ENCODE measurements at regions not wholly inside any gene's neighbourhood (a gene's known extent, or its start where the extent isn't known, plus 50 kb on each side); places are given as distances from the start of the nearest gene placed in this dataset.

GRCh38 chr13:44084146-44084545 is 204.4 kb downstream of the LACC1 start:
- TF ChIP-seq CTCF (IDR thresholded peaks at IDR 0.05 in 4 of 5, conservative IDR thresholded peaks at IDR 0.05 in 1 of 5) (no peak), POLR2A (IDR thresholded peaks at IDR 0.05) (no peak)
